IgD-negative memory B cell (primary cell): ENCODE measurements at regions not wholly inside any gene's neighbourhood (a gene's known extent, or its start where the extent isn't known, plus 50 kb on each side); places are given as distances from the start of the nearest gene placed in this dataset.
A peak's percentile ranks its signal among the peaks of the same experiment; 100 is the strongest.

Experiments used
- H3K27ac Mint-ChIP-seq, 3 donors: one replicate each; pipeline ENCODE4 v1.8.0; 2020 to 2022; ENCODE audit warnings: mild to moderate bottlenecking in 3 of 3, mixed read lengths in 3 of 3, moderate library complexity in 1 of 3
- H3K27me3 Mint-ChIP-seq: one replicate; pipeline ENCODE4 v1.8.0; 2021; ENCODE audit warnings: mixed read lengths
- H3K36me3 Mint-ChIP-seq: one replicate; pipeline ENCODE4 v1.8.0; 2020; ENCODE audit warnings: mild to moderate bottlenecking, mixed read lengths
- H3K4me1 Mint-ChIP-seq, 3 donors: one replicate each; pipeline ENCODE4 v1.8.0; 2020 to 2022; ENCODE audit warnings: mixed read lengths in 3 of 3, mild to moderate bottlenecking in 1 of 3
- H3K4me3 Mint-ChIP-seq, 4 donors: one replicate each; pipeline ENCODE4 v1.8.0; 2020 to 2022; ENCODE audit warnings: mild to moderate bottlenecking in 4 of 4, mixed read lengths in 4 of 4, moderate library complexity in 3 of 4
- H3K9me3 Mint-ChIP-seq, 3 donors: one replicate each; pipeline ENCODE4 v1.8.0; 2020 to 2021; ENCODE audit warnings: mixed read lengths in 3 of 3, mild to moderate bottlenecking in 1 of 3

DNA sequence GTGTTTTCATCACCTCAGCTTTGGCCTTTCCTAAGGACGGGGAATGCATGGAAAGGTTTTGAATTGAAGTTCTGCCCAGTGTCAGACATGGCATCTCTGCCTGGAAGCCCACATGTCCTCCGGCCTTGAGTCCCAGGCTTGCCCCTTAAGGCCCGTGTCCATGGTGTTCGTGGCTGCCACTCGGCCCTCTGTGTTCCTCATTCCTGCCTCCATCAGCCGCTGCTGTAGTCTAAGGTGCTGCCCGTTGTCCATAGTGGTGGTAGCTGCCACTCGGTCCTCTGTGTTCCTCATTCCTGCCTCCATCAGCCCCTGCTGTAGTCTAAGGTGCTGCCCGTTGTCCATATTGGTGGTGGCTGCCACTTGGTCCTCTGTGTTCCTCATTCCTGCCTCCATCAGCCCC lies 180.7 kb upstream of the SHH start:
- H3K27me3 Mint-ChIP-seq: peaks cover 7% of the 10 kb centered on the region
- H3K4me1 Mint-ChIP-seq: peaks cover 0 to 5% (median 0%) of the 10 kb centered on the region in 3 donors
- no peak overlapping the region for H3K27ac Mint-ChIP-seq
- peaks cover 0 to 13% (median 3%) of the 10 kb centered on the region in 3 donors for H3K9me3 Mint-ChIP-seq
- peak overlapping the region in 1 of 4 donors; percentile 30 for H3K4me3 Mint-ChIP-seq
- H3K36me3 Mint-ChIP-seq: no peaks in the 10 kb centered on the region

DNA sequence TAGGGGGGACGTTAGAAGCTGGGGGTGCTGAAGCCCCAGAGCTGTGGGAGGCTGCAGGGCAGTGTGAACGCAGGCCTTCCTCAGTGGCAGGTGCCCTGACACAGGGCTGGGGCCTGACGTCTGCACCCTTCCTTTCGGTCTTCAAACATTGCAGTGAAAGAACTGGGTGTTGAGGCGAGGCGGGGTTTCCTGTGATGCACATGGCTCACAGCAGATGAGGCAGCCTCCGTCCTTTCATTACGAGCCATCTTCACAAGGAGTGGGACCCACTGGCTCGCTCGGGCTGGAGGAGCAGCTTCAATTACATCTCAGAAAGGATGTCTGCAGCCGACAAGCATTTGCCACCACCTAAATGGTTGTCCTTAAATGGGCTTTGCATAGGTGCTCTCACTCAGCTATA lies 180.3 kb upstream of the SHH start:
- Mint-ChIP-seq H3K4me1 (peaks cover 0 to 5% (median 0%) of the 10 kb centered on the region in 3 donors), H3K27me3 (peaks cover 7% of the 10 kb centered on the region), H3K27ac (no peak overlapping the region), H3K36me3 (no peaks in the 10 kb centered on the region), H3K4me3 (no peak overlapping the region), H3K9me3 (peaks cover 0 to 13% (median 3%) of the 10 kb centered on the region in 3 donors)

DNA sequence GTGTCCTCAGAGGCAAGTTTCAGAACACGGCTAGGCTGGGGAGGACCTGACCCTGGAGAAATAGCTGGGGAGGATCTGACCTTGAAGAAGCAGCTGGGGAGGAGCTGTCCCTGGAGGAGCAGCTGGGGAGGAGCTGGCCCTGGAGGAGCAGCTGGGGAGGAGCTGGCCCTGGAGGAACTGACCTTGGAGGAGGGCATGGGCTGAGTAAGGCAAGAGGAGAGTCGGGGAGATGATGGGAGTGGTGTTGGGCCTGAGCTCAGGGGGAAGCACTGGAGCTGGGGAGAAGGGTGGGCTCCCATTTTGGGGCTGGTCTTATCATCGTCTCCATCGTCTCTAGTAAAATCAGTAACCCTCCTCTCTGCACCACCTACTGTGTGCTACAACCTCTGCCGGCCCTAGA lies 179.8 kb upstream of the SHH start:
- Mint-ChIP-seq H3K9me3 (peaks cover 0 to 13% (median 3%) of the 10 kb centered on the region in 3 donors), H3K27ac (no peak overlapping the region), H3K4me1 (peaks cover 0 to 3% (median 0%) of the 10 kb centered on the region in 3 donors), H3K4me3 (no peak overlapping the region), H3K27me3 (peaks cover 3% of the 10 kb centered on the region), H3K36me3 (no peaks in the 10 kb centered on the region)

GRCh38 chr7:155991470-155991869 lies 179.2 kb upstream of the SHH start:
- peaks cover 0 to 14% (median 3%) of the 10 kb centered on the region in 3 donors for H3K9me3 Mint-ChIP-seq
- peaks cover 2% of the 10 kb centered on the region for H3K27me3 Mint-ChIP-seq
- no peaks in the 10 kb centered on the region for H3K4me1 Mint-ChIP-seq
- H3K36me3 Mint-ChIP-seq: no peaks in the 10 kb centered on the region
- H3K27ac Mint-ChIP-seq: no peak overlapping the region
- H3K4me3 Mint-ChIP-seq: peak overlapping the region in 1 of 4 donors; percentile 63

- Mint-ChIP-seq H3K36me3 (no peaks in the 10 kb centered on the region), H3K9me3 (peaks cover 0 to 10% (median 3%) of the 10 kb centered on the region in 3 donors), H3K27ac (no peak overlapping the region), H3K4me1 (no peaks in the 10 kb centered on the region), H3K27me3 (no peaks in the 10 kb centered on the region), H3K4me3 (no peak overlapping the region)
These were observed 176.2 kb upstream of the SHH start for GRCh38 chr7:155988416-155988815.

- Mint-ChIP-seq H3K4me1 (no peaks in the 10 kb centered on the region), H3K4me3 (no peak overlapping the region), H3K9me3 (peaks cover 0 to 10% (median 3%) of the 10 kb centered on the region in 3 donors), H3K27me3 (no peaks in the 10 kb centered on the region), H3K36me3 (no peaks in the 10 kb centered on the region), H3K27ac (no peak overlapping the region)
These were observed 175.5 kb upstream of the SHH start for GRCh38 chr7:155987681-155988235.

GRCh38 chr7:155986497-155987160 lies 174.4 kb upstream of the SHH start:
- H3K9me3 Mint-ChIP-seq: peaks cover 0 to 10% (median 3%) of the 10 kb centered on the region in 3 donors
- no peaks in the 10 kb centered on the region for H3K36me3 Mint-ChIP-seq
- H3K27me3 Mint-ChIP-seq: no peaks in the 10 kb centered on the region
- H3K4me3 Mint-ChIP-seq: no peak overlapping the region
- no peaks in the 10 kb centered on the region for H3K4me1 Mint-ChIP-seq
- H3K27ac Mint-ChIP-seq: no peak overlapping the region

GRCh38 chr7:155985518-155986250 lies 173.4 kb upstream of the SHH start:
- H3K4me1 Mint-ChIP-seq: no peaks in the 10 kb centered on the region
- no peaks in the 10 kb centered on the region for H3K27me3 Mint-ChIP-seq
- no peaks in the 10 kb centered on the region for H3K36me3 Mint-ChIP-seq
- no peak overlapping the region for H3K27ac Mint-ChIP-seq
- H3K4me3 Mint-ChIP-seq: no peak overlapping the region
- peaks cover 0 to 5% (median 3%) of the 10 kb centered on the region in 3 donors for H3K9me3 Mint-ChIP-seq

GRCh38 chr7:155984609-155985405 lies 172.5 kb upstream of the SHH start:
- H3K36me3 Mint-ChIP-seq: no peaks in the 10 kb centered on the region
- H3K27me3 Mint-ChIP-seq: no peaks in the 10 kb centered on the region
- H3K27ac Mint-ChIP-seq: no peak overlapping the region

DNA sequence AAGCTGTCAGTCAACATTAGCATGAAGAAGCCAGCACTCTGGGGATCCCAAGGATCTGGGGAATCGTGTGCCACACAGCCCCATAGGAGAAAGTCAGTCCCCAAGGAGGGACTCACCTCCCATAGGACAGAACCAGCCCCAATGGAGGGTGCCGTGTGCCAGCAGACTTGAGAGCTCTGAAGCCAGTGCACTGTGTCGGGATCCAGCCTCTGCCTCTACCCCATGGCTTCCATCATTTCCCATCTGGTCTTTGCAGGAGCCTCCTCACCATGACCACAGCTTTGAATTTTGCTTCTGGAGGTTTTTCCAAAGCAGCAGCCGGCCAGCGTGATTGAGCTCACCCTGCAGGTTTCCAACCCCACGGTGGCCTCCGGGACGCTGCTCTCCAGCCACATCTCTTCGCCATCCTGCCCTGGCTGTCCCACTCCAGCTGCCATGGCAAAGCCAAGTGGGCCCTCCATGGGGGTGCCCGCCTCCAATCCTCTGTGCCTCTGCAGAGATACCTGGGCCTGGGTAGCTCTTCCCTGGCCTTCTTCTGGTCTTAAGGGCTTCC lies 171.8 kb upstream of the SHH start:
- Mint-ChIP-seq H3K27ac (no peak overlapping the region), H3K4me3 (no peak overlapping the region), H3K4me1 (no peaks in the 10 kb centered on the region), H3K9me3 (peaks cover 0 to 2% (median 0%) of the 10 kb centered on the region in 3 donors), H3K36me3 (no peaks in the 10 kb centered on the region), H3K27me3 (no peaks in the 10 kb centered on the region)

More at GRCh38 chr7:155984609-155985405, 172.5 kb upstream of the SHH start:
- Mint-ChIP-seq H3K9me3 (peaks cover 0 to 5% (median 3%) of the 10 kb centered on the region in 3 donors), H3K4me3 (no peak overlapping the region), H3K4me1 (no peaks in the 10 kb centered on the region)

DNA sequence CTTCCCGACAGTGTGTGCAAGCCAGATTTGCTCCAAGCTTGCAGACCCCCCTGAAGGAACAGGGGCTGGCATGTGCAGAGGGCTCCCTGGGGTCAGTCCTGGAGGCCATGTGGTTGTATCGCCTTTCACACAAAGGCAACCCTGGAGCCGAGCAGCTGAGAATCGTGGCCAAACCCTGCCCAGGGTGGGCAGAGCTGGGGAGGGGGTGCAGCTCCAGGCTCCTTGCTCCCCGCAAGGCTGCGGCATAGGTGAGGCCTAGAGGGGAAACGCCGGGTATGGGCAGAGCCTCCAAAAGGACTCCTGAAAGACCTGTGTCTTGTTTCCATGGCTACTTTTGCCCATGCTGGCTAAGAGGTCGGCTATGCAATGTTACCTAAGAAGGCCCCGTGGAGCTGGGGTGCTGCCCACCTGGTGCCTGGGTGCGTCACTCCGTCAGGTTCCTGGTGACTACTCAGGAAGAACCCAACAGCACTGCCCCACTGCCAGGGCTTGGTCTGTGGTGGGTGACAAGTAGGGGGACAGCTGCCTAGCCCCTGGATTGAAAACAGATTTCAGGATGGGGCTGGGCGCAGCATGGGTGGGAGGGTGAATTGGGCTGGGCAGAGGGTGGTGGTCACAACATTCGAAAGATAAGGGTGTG lies 171.0 kb upstream of the SHH start:
- Mint-ChIP-seq H3K4me3 (no peak overlapping the region), H3K36me3 (no peaks in the 10 kb centered on the region), H3K27ac (no peak overlapping the region), H3K4me1 (no peaks in the 10 kb centered on the region), H3K9me3 (peaks cover 0 to 2% (median 0%) of the 10 kb centered on the region in 3 donors), H3K27me3 (no peaks in the 10 kb centered on the region)

DNA sequence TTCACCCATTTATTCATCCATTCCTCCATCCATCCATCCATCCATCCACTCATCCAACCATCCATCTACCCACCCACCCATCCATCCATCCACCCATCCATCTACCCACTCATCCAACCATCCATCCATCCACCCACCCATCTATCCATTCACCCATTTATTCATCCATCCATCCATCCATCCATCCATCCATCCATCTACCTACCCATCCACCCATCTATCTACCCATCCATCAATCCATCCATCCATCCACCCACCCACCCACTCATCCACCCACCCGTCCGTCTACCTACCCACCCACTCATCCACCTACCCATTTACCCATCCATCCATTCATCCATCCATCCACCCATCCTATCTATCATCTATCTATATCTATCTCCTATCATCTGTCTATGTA lies 169.4 kb upstream of the SHH start:
- H3K27ac Mint-ChIP-seq: no peak overlapping the region
- no peaks in the 10 kb centered on the region for H3K4me1 Mint-ChIP-seq
- H3K36me3 Mint-ChIP-seq: no peaks in the 10 kb centered on the region
- no peaks in the 10 kb centered on the region for H3K9me3 Mint-ChIP-seq
- H3K27me3 Mint-ChIP-seq: no peaks in the 10 kb centered on the region
- no peak overlapping the region for H3K4me3 Mint-ChIP-seq

GRCh38 chr7:155980841-155981240 lies 168.6 kb upstream of the SHH start:
- Mint-ChIP-seq H3K27ac (no peak overlapping the region), H3K36me3 (no peaks in the 10 kb centered on the region), H3K9me3 (no peaks in the 10 kb centered on the region), H3K4me3 (no peak overlapping the region), H3K27me3 (no peaks in the 10 kb centered on the region), H3K4me1 (no peaks in the 10 kb centered on the region)

DNA sequence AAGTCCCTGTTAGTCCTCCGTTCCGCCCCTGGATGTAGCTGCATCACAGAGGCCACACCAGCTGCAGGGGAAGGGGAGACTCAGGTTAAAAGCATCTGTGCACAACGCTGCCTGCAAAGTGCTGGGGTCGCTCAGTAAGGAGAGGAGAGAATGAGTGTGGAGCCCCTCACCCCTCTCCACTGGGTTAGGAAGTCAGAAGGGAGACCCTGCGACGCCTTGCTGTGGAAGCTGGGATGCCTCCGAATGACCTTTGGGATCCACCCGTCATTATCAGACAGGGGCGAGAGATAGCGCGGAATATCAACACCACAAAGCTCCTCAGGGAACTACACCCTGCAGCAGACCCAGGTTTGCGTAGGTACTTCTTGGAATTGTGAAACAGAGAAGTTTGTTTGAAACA lies 167.7 kb upstream of the SHH start:
- Mint-ChIP-seq H3K4me3 (no peak overlapping the region), H3K9me3 (no peaks in the 10 kb centered on the region), H3K36me3 (no peaks in the 10 kb centered on the region), H3K27ac (no peak overlapping the region), H3K27me3 (no peaks in the 10 kb centered on the region), H3K4me1 (no peaks in the 10 kb centered on the region)
